ENCODE measurements at regions not wholly inside any gene's neighbourhood (a gene's known extent, or its start where the extent isn't known, plus 50 kb on each side); places are given as distances from the start of the nearest gene placed in this dataset.
A peak's percentile ranks its signal among the peaks of the same experiment; 100 is the strongest.

DNA sequence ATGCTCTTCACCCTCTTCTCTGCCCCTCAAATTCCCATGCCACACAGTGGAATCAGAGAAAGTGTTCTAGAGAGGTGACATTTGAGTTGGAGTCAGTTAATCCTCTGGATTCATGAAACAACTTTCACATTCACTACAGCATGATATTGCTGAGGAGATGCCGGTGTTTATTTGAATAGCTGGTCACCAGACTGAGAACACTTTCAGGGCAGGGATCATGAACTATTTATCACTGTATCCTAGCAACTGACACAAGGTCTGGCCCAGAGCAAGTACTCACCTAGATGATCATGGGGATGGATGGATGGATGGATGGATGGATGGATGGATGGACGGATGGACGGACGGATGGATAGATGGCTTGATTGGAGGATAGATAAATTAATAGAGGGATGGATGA is 116.7 kb upstream of the ZMIZ1 start:
- Histone ChIP-seq H3K4me3 (no peak overlapping the region), H3K4me1 (ENCODE audit: insufficient read depth) (peaks cover 22% of the 10 kb centered on the region), H3K9me3 (no peaks in the 10 kb centered on the region), H3K36me3 (no peaks in the 10 kb centered on the region), H3K27ac (no peak overlapping the region), H3K27me3 (no peaks in the 10 kb centered on the region)
- DNase-seq = no peak
- 68 to 89% (median 83%) methylated on average over 4 of the region's 4 CpGs for WGBS, 3 donors
- intact Hi-C loops (cut with DNase I) = no loop called here
- TF ChIP-seq POLR2A (IDR thresholded peaks at IDR 0.05) = no peak
- no peak for TF ChIP-seq EP300 (IDR thresholded peaks at IDR 0.05)
- TF ChIP-seq, protein P1, sequence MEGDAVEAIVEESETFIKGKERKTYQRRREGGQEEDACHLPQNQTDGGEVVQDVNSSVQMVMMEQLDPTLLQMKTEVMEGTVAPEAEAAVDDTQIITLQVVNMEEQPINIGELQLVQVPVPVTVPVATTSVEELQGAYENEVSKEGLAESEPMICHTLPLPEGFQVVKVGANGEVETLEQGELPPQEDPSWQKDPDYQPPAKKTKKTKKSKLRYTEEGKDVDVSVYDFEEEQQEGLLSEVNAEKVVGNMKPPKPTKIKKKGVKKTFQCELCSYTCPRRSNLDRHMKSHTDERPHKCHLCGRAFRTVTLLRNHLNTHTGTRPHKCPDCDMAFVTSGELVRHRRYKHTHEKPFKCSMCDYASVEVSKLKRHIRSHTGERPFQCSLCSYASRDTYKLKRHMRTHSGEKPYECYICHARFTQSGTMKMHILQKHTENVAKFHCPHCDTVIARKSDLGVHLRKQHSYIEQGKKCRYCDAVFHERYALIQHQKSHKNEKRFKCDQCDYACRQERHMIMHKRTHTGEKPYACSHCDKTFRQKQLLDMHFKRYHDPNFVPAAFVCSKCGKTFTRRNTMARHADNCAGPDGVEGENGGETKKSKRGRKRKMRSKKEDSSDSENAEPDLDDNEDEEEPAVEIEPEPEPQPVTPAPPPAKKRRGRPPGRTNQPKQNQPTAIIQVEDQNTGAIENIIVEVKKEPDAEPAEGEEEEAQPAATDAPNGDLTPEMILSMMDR (IDR thresholded peaks at IDR 0.05) = no peak

DNA sequence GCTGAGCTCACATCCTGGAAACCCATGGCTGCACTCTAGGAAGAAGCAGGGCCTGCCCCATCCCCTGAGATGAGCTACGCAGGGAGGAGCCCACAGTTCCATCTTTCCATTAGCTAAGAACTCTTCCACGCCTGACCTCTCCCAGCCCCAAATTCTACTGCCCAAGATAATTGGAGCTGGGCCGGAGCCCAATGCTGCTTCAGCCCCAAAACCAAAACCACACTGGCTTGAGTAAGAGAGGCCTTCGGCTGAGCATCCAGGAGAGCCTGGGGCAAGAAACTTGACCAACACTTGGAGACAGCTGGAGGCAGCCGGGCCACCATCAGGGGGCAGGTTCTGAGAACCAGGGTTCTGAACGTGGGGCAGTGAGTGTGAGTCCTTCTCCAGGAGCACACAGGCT is 116.1 kb upstream of the ZMIZ1 start:
- peaks cover 22% of the 10 kb centered on the region for H3K4me1 ChIP-seq (ENCODE audit: insufficient read depth)
- intact Hi-C loops (cut with DNase I) = no loop called here
- no peak overlapping the region for H3K4me3 ChIP-seq
- H3K9me3 ChIP-seq = no peaks in the 10 kb centered on the region
- H3K36me3 ChIP-seq = no peaks in the 10 kb centered on the region
- 21 to 33% (median 26%) methylated on average over 6 of the region's 6 CpGs for WGBS, 3 donors
- H3K27ac ChIP-seq = peak overlapping the region in 1 of 2 donors; percentile 33
- H3K27me3 ChIP-seq = no peaks in the 10 kb centered on the region
- peak; percentile 69 to 77 (median 70) for DNase-seq
- TF ChIP-seq, protein P1 (IDR thresholded peaks at IDR 0.05) = peak in 1 of 3 donors; percentile 19
- TF ChIP-seq POLR2A (IDR thresholded peaks at IDR 0.05) = no peak

DNA sequence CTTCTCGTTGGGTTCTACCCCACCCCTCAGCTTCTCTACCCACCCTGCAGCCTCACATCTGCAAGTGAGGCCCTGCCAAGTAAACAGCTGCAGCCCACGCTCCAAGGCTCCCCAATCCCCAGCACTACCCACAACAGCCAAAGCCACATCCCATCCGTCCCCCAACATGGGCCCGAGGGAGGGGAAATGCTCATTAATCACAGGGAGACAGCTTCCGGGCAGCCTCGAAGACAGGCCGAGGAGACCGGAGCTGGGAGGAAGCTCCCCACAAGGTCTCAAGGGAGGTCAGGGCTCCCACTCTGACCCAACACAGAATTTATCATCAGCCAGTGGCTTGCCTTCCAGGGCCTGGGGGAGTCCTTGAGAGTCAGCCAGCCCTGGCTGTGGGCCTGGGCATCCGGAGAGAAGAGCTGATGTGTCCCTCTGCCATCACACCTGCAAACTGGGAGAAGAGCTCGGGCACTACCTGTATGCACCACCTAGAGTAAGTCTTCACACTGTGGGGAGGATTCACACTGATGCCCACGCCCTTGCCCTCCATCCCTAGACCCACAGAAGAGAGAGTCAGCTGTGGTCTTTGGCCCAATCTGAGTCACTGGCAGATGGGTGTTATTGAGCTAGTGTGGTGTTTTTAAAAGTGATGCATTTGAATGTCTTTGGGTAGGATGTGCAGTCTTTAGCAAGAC is 115.5 kb upstream of the ZMIZ1 start:
- peak; percentile 63 to 79 (median 75) for DNase-seq
- Histone ChIP-seq H3K27me3 (no peaks in the 10 kb centered on the region), H3K36me3 (no peaks in the 10 kb centered on the region), H3K4me3 (no peak overlapping the region), H3K9me3 (no peaks in the 10 kb centered on the region), H3K4me1 (ENCODE audit: insufficient read depth) (peaks cover 22% of the 10 kb centered on the region), H3K27ac (peak overlapping the region in 1 of 2 donors; percentile 33)
- intact Hi-C loops (cut with DNase I) = no loop called here
- 12 to 14% (median 13%) methylated on average over 11 of the region's 11 CpGs for WGBS, 3 donors
- no peak for TF ChIP-seq POLR2A (IDR thresholded peaks at IDR 0.05)
- TF ChIP-seq EP300 (IDR thresholded peaks at IDR 0.05) = no peak
- TF ChIP-seq, protein P1 (IDR thresholded peaks at IDR 0.05) = no peak

DNA sequence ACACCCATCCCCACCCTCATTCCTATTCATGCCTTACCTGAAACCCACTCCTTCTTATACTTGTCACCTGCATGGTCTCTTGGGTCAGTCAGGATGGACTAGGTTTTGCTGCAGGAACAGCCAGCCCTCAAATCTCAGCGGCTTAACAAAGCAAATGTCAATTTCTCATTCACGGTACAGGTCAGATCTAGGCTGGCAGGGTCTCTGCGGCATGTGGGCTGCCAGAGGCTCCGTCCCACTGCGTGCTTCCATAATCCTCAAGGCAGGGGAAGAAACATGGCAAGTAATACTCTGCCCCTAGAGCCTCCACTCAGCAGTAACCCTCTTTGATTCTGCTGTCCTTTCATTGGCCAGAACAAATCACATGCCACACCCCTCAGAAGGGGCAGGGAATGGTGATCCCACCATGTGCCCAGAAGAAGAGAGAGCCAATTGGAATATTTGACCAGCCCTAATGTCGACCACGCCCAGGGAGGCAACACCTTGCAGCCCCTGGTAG is 114.9 kb upstream of the ZMIZ1 start:
- H3K9me3 ChIP-seq = no peaks in the 10 kb centered on the region
- no peak overlapping the region for H3K4me3 ChIP-seq
- H3K4me1 ChIP-seq (ENCODE audit: insufficient read depth) = peaks cover 22% of the 10 kb centered on the region
- WGBS, 3 donors = 93 to 98% (median 97%) methylated on average over 7 of the region's 7 CpGs
- H3K27ac ChIP-seq = no peak overlapping the region
- no peaks in the 10 kb centered on the region for H3K36me3 ChIP-seq
- no peaks in the 10 kb centered on the region for H3K27me3 ChIP-seq
- TF ChIP-seq POLR2A (IDR thresholded peaks at IDR 0.05) = no peak
- TF ChIP-seq EP300 (IDR thresholded peaks at IDR 0.05) = no peak
- TF ChIP-seq, protein P1 (IDR thresholded peaks at IDR 0.05) = no peak
- intact Hi-C loops (cut with DNase I) = no loop called here
- no peak for DNase-seq
